Gastroesophageal sphincter (tissue), 2 donors: ENCODE measurements at regions not wholly inside any gene's neighbourhood (a gene's known extent, or its start where the extent isn't known, plus 50 kb on each side); places are given as distances from the start of the nearest gene placed in this dataset.

Experiments
- EP300 ChIP-seq: sonication (generic); formaldehyde crosslinking; IDR thresholded peaks from one replicate; pipeline ENCODE4 v1.6.1; 2017; ENCODE audit warnings: antibody characterized with exemption, mild to moderate bottlenecking
- POLR2A ChIP-seq, 2 donors: fragments of 450-650 bp; IDR thresholded peaks; one replicate each; pipeline ENCODE4 v1.6.1; 2017; ENCODE audit warnings: antibody characterized with exemption in 2 of 2, mild to moderate bottlenecking in 2 of 2, moderate library complexity in 1 of 2

DNA sequence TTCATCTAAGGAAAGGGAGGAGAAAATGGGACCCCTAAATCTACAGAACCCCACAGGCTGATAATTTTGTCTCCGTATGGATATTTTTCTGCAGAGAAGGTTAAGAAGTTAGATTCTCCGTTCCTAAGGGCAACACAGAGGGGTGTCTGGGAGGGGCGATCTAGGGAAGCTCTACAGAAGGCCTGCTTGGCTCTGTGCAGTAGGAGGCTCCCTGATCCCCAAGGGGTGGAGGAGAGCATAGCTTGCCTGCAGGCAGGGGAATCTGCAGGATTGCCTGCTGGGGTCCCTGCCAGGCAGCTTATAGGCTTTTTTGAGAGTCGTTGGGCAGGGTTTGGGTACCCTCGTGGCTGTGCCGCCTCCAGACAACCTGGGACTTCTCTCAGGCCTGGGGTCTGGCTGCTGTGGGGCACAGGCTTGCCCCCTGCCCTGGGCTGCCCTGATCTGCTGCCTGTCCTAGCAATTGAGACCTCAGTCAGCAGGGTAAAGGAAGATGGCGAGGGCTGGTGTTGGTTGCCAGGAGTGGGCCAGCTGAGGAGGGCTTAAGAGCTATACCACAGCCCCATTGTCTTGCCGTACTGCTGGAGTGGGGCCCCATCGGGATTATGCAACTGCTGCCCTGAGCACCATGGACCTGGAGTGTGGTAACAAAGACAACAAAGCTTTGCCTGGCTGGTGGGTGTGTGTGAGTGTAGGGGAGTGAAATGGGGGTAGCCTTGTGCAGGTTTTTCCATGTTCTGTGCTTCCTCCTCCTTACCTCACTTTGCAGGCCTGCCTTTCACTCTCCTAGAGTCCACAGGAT is 74.1 kb downstream of the EFNB1 start:
- no peak for TF ChIP-seq EP300
- TF ChIP-seq POLR2A (IDR thresholded peaks at IDR 0.05) = no peak
